Activated T-helper 1 cell treated with anti-CD3 and anti-CD28 coated beads, Interleukin-12 subunit alpha, Interleukin-12 subunit beta, Interleukin-2, Interleukin-4 antibody, amounts not matched to agents 30 ng/mL and 10 ng/mL and 1 ng/mL, durations not matched to agents 14 hours and 24 hours and 36 hours (primary cell): ENCODE measurements at regions not wholly inside any gene's neighbourhood (a gene's known extent, or its start where the extent isn't known, plus 50 kb on each side); places are given as distances from the start of the nearest gene placed in this dataset.

Experiments used
- DNase-seq: peaks from one replicate; pipeline ENCODE4 v3.0.0; 2021; ENCODE audit warnings: low spot score
- H3K27ac Mint-ChIP-seq: one replicate; pipeline ENCODE4 v1.8.0; 2021; ENCODE audit warnings: mild to moderate bottlenecking, mixed read lengths
- H3K27me3 Mint-ChIP-seq: one replicate; pipeline ENCODE4 v1.8.0; 2022; ENCODE audit warnings: mild to moderate bottlenecking, moderate library complexity, mixed read lengths; ENCODE audit not compliant: insufficient read depth
- H3K36me3 Mint-ChIP-seq: one replicate; pipeline ENCODE4 v1.8.0; 2021; ENCODE audit warnings: low read depth, mixed read lengths
- H3K4me1 Mint-ChIP-seq: one replicate; pipeline ENCODE4 v1.8.0; 2021; ENCODE audit warnings: low read depth, mixed read lengths
- H3K4me3 Mint-ChIP-seq: one replicate; pipeline ENCODE4 v1.8.0; 2021; ENCODE audit warnings: mild to moderate bottlenecking, moderate library complexity, mixed read lengths
- H3K9me3 Mint-ChIP-seq: one replicate; pipeline ENCODE4 v1.8.0; 2021; ENCODE audit warnings: mixed read lengths
- intact Hi-C: fragments of 100-400 bp; cut with micrococcal nuclease; formaldehyde crosslinking; loops from one replicate; pipeline ENCODE4 v1.15.1; 2024

DNA sequence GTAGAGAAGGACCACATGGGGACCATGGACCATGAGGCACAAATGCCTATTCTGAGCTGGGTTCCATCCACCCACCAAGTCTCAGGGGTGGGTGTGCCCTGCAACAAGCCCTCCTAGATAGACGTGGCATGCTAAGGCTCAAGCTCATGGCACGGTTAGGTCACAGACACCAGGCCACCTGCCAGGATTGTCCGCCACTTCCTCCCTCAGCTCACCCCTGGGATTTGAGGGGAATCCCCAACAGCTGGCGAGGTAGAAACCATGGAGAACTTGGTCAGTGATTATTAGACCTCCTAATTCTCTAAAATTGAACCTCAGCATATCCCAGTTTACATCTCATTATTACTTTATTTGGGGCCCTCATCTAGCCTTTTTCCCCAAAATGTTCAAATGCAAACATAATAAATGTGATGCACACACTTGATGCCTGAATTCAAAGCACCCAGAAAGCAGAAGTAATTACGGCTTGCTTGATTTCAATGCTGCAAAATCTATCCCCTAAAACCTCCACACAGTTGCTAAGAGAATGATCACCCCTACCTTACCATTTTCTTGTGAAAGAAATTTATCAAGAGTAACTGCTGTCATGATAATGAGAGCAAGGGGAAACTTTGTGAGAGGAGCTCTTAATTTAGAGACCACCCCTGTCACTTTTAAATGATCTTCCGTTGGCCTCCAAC, 366.6 kb upstream of the PFKP start:
- H3K27ac Mint-ChIP-seq: no peak overlapping the region
- H3K4me1 Mint-ChIP-seq: no peaks in the 10 kb centered on the region
- no peaks in the 10 kb centered on the region for H3K9me3 Mint-ChIP-seq
- DNase-seq: no peak
- no peak overlapping the region for H3K4me3 Mint-ChIP-seq
- intact Hi-C loops: no loop called here
- no peaks in the 10 kb centered on the region for H3K36me3 Mint-ChIP-seq
- H3K27me3 Mint-ChIP-seq: no peaks in the 10 kb centered on the region

DNA sequence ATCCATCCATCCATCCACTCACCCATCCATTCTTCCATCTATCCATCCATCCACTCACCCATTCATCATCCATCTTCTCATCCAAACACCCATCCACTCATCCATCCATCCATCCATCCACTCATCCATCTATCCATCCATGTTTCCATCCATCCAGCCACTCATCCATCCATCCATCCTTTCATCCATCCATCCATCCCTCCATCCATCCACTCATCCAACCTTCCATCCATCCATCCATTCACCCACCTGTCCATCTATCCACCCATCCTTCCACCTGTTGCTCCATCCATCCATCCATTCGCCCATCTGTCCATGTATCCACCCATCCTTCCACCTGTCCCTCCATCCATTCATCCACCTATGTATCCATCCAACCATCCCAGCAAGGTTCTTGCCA, 378.4 kb upstream of the PFKP start:
- H3K9me3 Mint-ChIP-seq: no peaks in the 10 kb centered on the region
- intact Hi-C loops: no loop called here
- no peaks in the 10 kb centered on the region for H3K4me1 Mint-ChIP-seq
- H3K4me3 Mint-ChIP-seq: no peak overlapping the region
- DNase-seq: no peak
- H3K36me3 Mint-ChIP-seq: no peaks in the 10 kb centered on the region
- H3K27me3 Mint-ChIP-seq: no peaks in the 10 kb centered on the region
- no peak overlapping the region for H3K27ac Mint-ChIP-seq

DNA sequence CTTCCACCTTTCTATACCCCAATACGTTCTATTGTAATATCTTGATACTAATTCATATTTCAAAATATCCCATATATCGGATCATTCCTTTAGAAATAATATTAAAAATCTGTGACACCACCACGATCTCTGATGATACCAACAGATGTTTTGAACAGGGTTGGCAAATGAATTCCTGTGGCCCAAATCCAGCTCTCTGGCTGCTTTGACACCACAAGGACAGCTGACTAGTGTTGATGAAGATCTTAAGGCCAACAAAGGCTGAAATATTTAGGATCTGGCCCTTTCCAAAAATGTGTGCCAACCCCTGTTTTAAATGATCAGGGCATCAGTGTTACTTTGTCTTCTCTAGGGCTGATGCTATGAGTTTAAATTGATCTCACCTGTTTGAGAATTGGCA, 380.7 kb upstream of the PFKP start:
- H3K4me3 Mint-ChIP-seq: no peak overlapping the region
- intact Hi-C loops: no loop called here
- H3K4me1 Mint-ChIP-seq: no peaks in the 10 kb centered on the region
- no peak overlapping the region for H3K27ac Mint-ChIP-seq
- H3K27me3 Mint-ChIP-seq: no peaks in the 10 kb centered on the region
- H3K9me3 Mint-ChIP-seq: no peaks in the 10 kb centered on the region
- H3K36me3 Mint-ChIP-seq: no peaks in the 10 kb centered on the region
- DNase-seq: no peak

DNA sequence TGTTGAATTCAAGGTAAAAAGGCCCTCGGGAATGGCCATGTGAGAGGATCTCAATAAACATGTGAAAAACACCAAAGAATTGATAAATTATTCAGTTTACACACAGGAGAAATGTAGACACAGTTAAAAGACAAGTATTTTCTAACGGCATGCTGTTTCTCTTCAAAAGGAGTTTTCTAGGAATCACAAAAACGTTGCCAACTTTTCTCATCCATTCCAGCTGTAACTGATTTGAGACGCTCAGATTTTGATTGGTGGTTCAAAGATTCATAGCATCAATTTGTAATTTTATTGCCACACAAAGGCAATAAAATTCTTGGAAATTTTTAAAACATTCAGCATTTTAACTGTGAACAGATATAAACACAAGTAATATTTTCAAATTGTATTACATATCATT, 384.9 kb upstream of the PFKP start:
- no peak for DNase-seq
- no peaks in the 10 kb centered on the region for H3K36me3 Mint-ChIP-seq
- H3K27ac Mint-ChIP-seq: no peak overlapping the region
- H3K9me3 Mint-ChIP-seq: no peaks in the 10 kb centered on the region
- no peak overlapping the region for H3K4me3 Mint-ChIP-seq
- no peaks in the 10 kb centered on the region for H3K27me3 Mint-ChIP-seq
- H3K4me1 Mint-ChIP-seq: no peaks in the 10 kb centered on the region
- intact Hi-C loops: no loop called here

DNA sequence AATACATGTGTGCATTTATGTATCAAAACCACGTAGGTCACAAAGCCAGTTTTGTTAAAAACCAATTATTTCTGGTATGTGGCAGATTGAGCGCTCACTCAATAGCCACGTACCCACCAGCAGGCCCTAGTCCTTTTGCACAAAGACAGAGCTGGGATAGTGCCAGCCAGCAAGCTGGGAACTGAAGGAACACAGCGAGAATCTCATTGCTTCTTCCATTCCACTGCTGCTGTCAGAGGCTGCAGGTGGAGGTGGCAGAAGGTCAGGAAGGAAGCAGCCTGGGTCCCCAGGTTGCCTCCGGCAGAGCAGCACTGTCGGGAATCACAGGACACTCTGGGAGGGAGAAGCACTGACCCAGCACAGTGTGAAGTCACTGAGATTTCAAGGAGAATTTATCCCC, 385.5 kb upstream of the PFKP start:
- H3K27me3 Mint-ChIP-seq: no peaks in the 10 kb centered on the region
- H3K27ac Mint-ChIP-seq: no peak overlapping the region
- intact Hi-C loops: no loop called here
- no peak overlapping the region for H3K4me3 Mint-ChIP-seq
- H3K36me3 Mint-ChIP-seq: no peaks in the 10 kb centered on the region
- H3K4me1 Mint-ChIP-seq: no peaks in the 10 kb centered on the region
- H3K9me3 Mint-ChIP-seq: no peaks in the 10 kb centered on the region
- DNase-seq: no peak

DNA sequence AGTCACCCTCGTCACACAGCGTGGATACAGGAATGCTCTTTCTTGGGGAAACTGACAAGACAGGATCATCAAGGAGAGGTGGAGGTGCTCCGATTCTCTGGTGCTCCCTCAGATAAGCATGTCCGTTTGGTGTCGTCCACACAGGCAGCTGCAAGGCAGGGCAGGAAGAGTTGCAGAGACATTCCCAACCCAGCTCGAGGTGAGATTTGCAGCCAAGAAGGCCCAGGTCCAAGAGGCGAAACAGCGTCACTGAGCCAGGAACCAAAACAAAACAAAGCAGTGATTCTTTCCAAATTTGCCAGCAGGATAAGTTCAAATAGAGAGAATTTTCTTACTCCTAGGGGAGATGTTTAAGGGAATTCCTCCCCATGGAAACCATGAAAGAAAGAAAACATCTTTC, 386.5 kb upstream of the PFKP start:
- intact Hi-C loops: no loop called here
- H3K9me3 Mint-ChIP-seq: no peaks in the 10 kb centered on the region
- no peaks in the 10 kb centered on the region for H3K36me3 Mint-ChIP-seq
- no peak overlapping the region for H3K4me3 Mint-ChIP-seq
- no peak overlapping the region for H3K27ac Mint-ChIP-seq
- H3K4me1 Mint-ChIP-seq: no peaks in the 10 kb centered on the region
- no peak for DNase-seq
- no peaks in the 10 kb centered on the region for H3K27me3 Mint-ChIP-seq

DNA sequence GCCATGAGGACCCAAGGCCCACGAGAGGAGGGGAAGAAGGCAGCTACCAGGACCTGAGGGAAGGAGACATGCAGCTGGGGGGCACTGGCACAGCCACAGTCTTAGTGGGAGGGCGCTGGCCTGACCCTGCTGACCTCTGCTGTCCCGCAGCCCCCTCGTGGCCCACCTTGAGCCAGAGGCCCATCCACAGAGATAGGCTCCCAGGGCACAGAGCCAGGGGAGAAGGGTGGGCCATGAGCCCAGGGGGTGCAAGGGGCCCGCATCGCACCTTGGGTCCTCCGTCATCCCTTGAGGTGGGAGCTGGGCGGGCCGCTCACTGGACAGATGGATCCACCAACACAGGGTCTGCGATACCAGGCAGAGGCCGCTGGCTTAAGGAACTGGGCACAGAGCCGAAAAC, 387.7 kb upstream of the PFKP start:
- Mint-ChIP-seq H3K36me3 (no peaks in the 10 kb centered on the region), H3K27ac (no peak overlapping the region), H3K4me1 (no peaks in the 10 kb centered on the region), H3K27me3 (no peaks in the 10 kb centered on the region), H3K4me3 (no peak overlapping the region), H3K9me3 (no peaks in the 10 kb centered on the region)
- no peak for DNase-seq
- intact Hi-C loops: no loop called here

DNA sequence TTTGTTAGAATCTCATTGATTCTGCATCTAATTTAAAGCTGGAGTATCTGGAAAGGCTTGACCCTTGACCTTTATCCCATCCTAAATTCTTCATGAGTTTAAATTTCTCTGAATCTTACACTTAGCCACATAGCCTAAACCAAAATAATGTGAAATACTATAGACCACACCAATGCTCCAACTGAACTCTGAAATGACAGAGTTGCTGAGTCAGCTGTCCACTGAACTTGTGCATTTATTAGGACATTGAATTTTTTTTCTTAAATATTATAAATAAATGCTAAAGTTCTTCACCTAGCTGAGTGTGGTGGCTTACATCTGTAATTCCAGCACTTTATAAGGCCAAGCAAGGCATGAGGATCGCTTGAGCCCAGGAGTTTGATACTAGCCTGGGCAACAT, 390.9 kb upstream of the PFKP start:
- H3K27me3 Mint-ChIP-seq: no peaks in the 10 kb centered on the region
- H3K36me3 Mint-ChIP-seq: no peaks in the 10 kb centered on the region

DNA sequence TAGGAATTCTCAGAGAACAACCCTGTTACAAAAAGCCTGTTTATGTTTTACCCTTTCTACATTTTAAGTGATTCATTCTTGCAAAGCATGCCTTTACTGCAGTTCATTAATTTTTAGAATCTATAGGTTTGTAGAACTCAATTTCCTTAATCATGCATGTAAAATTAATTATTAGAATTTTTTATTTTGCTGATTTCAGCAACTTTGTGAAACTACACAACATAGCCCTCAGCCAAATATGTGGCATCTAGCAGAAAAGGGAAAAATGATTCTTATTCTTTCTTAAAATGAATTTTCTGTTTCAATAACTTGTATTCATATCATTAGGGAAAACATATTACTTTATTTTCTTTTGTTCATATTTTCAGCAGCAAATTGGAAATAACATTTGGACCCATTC, 392.9 kb upstream of the PFKP start:
- no peaks in the 10 kb centered on the region for H3K9me3 Mint-ChIP-seq
- intact Hi-C loops: no loop called here
- no peak overlapping the region for H3K27ac Mint-ChIP-seq
- no peaks in the 10 kb centered on the region for H3K36me3 Mint-ChIP-seq
- no peak for DNase-seq
- no peaks in the 10 kb centered on the region for H3K27me3 Mint-ChIP-seq
- no peak overlapping the region for H3K4me3 Mint-ChIP-seq
- H3K4me1 Mint-ChIP-seq: no peaks in the 10 kb centered on the region

More for the DNA sequence above, 390.9 kb upstream of the PFKP start:
- no peaks in the 10 kb centered on the region for H3K4me1 Mint-ChIP-seq
- intact Hi-C loops: no loop called here
- DNase-seq: no peak
- H3K27ac Mint-ChIP-seq: no peak overlapping the region
- no peak overlapping the region for H3K4me3 Mint-ChIP-seq
- H3K9me3 Mint-ChIP-seq: no peaks in the 10 kb centered on the region

DNA sequence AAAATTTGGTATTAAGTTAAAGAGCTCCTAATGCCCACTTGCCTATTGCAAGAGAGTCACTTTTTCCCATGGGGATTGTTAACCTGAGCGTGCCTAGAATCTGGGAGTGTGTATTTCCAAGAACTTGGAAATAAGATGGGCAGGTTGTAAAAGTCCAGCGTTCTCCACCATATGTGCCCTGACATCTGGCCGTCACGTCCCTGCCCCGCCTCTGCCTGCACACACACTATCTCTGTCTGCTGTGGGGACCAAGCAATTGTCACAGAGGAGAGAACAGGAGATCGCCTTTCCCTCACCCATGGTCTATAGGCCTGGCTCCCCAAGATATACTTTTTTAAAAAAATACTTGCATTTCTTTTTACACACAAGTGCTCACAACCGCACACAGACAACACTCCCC, 396.5 kb upstream of the PFKP start:
- intact Hi-C loops: no loop called here
- peaks cover 4% of the 10 kb centered on the region for H3K9me3 Mint-ChIP-seq
- no peaks in the 10 kb centered on the region for H3K27me3 Mint-ChIP-seq
- H3K4me1 Mint-ChIP-seq: no peaks in the 10 kb centered on the region
- no peak overlapping the region for H3K4me3 Mint-ChIP-seq
- H3K27ac Mint-ChIP-seq: no peak overlapping the region
- no peaks in the 10 kb centered on the region for H3K36me3 Mint-ChIP-seq
- DNase-seq: no peak

DNA sequence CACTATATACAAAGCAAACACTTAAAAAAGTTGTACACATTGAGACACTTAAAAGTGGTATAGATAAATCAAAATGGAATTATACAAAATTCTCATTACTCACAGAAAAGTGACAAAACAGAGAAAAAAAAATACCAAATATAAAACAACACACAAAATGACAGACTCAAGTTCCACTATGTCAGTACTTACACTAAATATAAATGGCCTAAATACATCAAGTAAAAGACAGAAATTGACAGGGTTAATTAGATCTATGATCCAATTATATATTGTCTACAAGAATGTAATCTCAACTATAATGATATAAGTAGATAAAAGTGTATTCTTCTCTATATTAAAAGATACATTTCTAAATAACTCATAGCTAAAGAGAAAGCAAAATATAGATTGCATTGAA, 401.6 kb upstream of the PFKP start:
- Mint-ChIP-seq H3K4me1 (no peaks in the 10 kb centered on the region), H3K36me3 (no peaks in the 10 kb centered on the region), H3K4me3 (no peak overlapping the region), H3K27ac (no peak overlapping the region), H3K9me3 (peaks cover 4% of the 10 kb centered on the region), H3K27me3 (peaks cover 1% of the 10 kb centered on the region)
- no peak for DNase-seq
- intact Hi-C loops: no loop called here

DNA sequence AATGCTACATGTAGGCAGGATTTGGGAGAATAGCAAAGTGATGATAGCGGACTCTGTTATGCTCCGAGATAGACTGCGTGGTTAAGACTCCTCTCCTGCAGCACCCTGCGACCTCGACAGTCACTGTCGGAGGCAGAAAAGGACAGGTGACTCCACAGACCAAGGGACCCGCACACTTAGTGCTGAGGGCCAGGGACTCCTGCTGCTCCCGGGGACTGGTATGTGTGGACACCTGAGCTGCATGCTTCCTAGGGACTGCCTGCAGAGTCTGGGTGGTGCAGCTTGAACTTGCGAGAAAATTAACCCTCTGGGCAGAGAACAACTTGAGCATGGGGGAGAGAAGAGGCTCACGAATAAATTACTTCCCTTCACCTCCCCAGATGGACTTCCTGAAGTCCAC, 407.1 kb upstream of the PFKP start:
- no peak for DNase-seq
- Mint-ChIP-seq H3K36me3 (no peaks in the 10 kb centered on the region), H3K9me3 (no peaks in the 10 kb centered on the region), H3K27me3 (peaks cover 1% of the 10 kb centered on the region), H3K4me3 (no peak overlapping the region), H3K4me1 (no peaks in the 10 kb centered on the region), H3K27ac (no peak overlapping the region)
- intact Hi-C loops: no loop called here

DNA sequence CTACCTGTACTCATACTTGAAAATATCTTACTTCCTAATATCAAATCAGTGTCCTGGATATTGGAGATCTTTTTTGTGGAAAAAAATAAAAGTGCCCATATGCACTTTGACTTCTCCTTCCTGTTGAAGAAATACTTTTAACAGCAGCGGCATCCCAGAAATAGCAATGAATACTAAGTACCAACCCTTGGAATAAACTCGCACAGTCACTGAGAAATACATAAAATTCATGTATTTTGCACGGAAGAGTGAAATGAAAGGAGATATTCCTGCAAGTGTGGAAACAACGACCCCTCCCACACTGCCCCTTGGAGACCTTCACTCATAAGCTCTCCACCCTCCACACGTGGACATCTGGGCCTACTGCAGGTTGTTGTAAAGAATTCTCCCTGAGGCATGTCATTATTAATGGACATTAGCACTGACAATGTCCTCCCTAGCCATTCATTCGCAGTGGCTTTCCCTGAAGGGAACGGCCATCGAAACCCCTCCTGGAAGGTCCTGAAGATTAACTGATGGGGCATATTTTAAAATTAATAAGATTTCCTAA, 407.6 kb upstream of the PFKP start:
- no peaks in the 10 kb centered on the region for H3K36me3 Mint-ChIP-seq
- H3K27me3 Mint-ChIP-seq: peaks cover 1% of the 10 kb centered on the region
- H3K4me1 Mint-ChIP-seq: no peaks in the 10 kb centered on the region
- H3K27ac Mint-ChIP-seq: no peak overlapping the region
- intact Hi-C loops: no loop called here
- no peaks in the 10 kb centered on the region for H3K9me3 Mint-ChIP-seq
- no peak for DNase-seq
- no peak overlapping the region for H3K4me3 Mint-ChIP-seq

DNA sequence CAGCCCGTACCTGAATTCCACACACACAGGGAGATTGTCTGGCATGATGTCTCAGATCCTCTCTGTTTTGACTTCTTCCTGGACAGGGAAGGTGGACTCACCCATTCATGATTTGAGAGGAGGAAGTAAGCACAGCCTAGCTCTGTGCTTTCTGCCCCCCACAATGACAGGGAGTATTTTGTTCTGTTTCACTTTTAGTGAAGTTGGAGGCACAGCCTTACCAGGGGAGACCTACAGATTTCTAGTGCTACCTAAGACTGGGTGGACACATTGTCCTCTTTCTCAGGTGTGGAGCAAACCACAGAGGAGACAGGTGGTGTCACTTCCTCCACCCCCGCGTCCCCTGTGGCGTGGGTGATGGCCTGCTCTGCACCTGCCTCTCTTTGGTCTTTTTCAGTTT, 408.6 kb upstream of the PFKP start:
- no peaks in the 10 kb centered on the region for H3K27me3 Mint-ChIP-seq
- no peak for DNase-seq
- no peaks in the 10 kb centered on the region for H3K9me3 Mint-ChIP-seq

More for the DNA sequence above, 408.6 kb upstream of the PFKP start:
- Mint-ChIP-seq H3K27ac (no peak overlapping the region), H3K4me1 (no peaks in the 10 kb centered on the region), H3K4me3 (no peak overlapping the region), H3K36me3 (no peaks in the 10 kb centered on the region)
- intact Hi-C loops: no loop called here
